HG03558 (cell line): ENCODE measurements at regions not wholly inside any gene's neighbourhood (a gene's known extent, or its start where the extent isn't known, plus 50 kb on each side); places are given as distances from the start of the nearest gene placed in this dataset.

ENCODE experiments used
- ATAC-seq: cut with Tn5 transposase; IDR thresholded peaks from one replicate; pipeline ENCODE4 v1.9.1; 2021; ENCODE audit warnings: moderate number of reproducible peaks; ENCODE audit not compliant: unreplicated experiment; ENCODE audit errors: extremely low read depth

DNA sequence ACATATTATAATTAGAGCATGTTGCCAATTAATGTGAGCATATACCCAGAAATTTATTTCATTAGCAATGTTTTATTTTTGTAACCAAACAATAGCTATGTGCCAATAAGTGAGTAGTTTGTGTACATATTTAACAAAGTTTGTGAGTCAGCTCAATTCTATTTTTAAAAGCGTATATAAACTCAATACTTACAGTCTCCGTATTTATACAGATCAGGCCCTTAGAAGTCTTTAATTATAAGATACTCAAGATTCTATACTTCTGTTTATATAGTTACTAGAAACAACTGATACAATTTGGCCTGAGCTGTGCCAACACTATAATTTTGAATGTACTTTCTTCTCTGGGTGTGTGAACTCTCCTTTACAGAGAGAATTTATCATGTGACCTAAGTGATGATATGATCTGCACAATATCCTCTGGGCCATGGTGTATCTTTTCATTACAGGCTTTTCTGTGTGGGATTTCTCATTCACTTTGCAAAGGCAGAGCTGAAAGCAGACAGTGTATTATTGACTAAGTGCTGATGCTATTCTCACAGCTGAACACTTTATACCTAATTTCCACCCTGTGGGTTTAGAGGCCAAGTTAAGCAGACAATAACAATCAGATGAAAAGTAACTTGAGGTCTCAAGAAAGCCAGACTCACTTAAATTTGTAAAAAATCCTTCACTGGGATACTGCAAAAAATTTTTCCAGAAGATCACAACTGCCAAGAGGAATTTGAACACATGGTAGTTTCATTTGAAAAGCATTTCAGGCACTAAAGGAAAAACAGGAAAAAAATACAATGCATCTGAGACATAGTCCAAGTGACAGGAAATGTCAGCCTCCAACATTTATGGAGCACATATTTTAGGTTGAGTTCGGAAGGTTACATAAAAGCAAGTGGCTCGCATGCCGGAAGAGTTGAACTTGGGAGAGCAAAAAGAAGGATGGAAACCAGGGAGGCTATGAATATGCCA, 277.9 kb upstream of the SEMA6D start:
- no peak for ATAC-seq

DNA sequence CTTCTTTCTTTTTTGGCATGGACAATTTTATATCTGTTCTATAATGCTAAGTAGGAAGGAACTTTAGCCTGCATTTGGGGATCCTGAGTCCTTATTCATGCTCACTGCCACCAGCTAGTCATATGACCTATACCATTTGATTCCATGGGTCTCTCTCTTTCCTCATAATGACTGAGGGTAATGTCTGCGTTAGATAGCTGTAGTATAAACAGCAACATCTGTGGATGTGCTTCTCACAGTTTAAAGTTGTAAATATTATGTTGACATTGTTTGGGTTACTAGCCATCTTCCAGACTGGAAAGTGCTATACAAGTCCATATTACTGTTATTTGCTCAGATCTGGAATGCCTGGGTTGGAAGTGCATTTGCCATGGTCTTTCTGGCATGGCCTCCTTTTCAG, 274.9 kb upstream of the SEMA6D start:
- ATAC-seq: no peak

DNA sequence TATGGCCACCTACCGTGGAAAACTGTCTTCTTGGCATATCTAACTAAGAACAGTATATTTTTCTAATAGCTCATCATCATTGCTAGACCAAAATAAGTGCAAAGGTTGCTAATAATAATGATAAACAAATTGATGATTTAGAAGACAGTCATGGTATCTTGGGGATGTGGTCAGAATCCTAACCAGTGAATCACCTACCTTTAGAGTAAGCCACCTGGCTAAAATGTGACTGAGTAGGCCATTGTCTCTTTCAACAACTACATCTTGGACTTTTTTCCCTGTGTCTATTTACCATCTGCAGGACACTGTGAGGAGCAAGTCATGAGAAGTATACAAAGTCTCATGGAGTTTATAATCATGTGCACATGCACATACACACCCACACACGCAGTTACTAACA, 273.5 kb upstream of the SEMA6D start:
- no peak for ATAC-seq

- no peak for ATAC-seq
Observed at GRCh38 chr15:47445723-47446392, 271.4 kb upstream of the SEMA6D start.

DNA sequence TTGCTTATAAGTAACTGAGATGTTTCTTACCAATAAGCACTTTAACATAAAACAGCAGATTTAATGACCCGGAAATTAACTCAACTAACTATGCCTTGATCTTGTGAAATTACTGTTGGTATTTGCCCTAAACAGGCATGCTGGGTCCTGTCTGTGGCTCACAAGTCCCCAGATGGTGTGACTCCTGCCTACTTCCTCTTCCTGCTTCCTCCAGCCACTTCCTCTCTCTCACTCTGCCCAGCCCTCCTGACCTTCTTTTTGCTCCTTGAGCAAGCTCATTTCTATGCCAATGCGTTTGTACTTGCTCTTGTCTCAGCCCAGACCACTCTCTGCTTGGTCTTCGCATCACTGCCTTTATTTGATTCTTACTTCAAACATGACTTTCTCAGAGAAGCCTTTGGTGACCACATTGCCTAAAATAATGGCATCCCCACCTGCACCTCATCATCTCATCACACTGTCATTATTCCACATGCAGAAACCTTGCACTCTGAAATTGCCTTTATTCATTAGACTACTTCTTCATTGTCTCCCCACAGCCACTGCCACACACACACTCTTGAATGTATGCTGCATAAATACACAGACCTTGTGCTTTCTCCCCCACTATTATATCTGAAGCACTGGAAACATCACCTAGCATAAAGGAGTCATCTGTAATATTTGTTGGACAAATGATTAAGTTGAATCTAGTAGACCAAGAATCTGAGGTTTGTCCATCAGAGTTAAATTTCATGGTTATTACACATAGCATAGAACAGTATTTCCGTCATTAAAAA, 256.3 kb upstream of the SEMA6D start:
- ATAC-seq: no peak

DNA sequence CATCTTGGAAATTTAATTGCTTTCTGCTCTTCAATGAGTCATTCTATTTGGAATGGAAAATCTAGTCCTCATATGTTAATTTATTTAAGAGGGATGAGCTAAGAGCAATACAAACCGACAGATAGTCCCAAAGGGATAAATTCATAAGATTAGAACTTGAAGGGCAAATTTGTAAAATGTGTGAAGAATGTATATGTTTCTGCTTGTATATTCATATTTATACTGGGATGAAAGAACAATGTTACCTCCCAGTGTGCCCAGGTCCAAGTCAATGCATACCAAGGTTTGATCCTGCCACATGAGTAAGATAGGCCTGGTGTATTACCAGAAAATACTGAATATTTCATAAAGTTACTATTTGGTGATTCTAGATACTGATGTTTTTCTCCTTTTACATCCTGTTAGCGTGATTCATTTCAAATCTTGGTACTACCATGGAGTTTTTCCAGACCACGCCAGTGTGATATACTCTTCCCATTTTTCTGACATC, 255.6 kb upstream of the SEMA6D start:
- no peak for ATAC-seq

- ATAC-seq: no peak
Observed at GRCh38 chr15:47466357-47466756, 250.9 kb upstream of the SEMA6D start.

DNA sequence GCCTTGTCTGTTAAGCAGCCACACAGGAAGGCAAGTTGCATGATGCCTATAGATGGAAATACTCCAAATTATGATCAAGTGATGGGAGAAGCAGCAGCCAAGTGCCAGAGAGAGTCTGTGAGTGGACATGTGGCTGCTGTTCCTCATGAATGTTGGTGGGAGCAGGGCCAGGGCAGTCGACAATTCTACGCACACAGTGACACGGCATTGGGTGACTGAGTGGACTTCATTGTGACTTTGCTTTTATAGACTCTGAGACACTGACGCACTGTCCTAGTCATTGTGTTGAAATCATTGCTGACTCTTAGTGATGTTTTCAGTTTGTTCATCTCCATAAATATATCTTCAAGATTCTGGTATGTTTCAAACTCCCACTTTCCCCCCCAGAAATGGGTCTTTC, 246.3 kb upstream of the SEMA6D start:
- ATAC-seq: no peak

DNA sequence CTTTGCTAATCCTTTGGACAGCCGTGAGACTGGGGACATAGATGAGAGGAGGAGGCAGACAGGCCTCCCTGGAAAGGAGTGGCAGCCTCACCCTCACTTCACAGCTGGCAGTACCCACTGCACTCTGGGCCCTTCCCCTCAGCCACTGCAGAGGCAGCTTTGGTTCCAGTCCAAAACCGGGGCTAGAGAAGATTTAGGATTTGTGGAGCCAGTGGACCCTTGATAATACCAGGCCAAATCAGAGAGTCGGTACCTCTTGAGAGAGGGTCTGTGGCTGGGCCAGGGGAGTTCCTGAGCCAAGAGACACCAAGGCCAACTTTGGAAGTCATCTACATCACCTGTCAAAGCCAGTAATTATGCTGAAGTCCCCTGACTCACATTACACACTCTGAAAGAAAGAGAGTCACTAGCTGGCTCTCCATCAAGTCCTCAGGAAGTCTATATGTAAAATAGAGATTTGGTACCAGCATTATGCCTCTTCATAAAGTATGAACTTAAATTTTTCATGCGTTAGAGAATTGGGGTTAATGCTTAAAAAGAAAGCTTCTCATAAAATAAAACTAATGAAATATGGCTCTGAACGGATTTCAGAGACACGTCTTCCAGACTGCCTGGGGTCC, 244.1 kb upstream of the SEMA6D start:
- ATAC-seq: no peak

DNA sequence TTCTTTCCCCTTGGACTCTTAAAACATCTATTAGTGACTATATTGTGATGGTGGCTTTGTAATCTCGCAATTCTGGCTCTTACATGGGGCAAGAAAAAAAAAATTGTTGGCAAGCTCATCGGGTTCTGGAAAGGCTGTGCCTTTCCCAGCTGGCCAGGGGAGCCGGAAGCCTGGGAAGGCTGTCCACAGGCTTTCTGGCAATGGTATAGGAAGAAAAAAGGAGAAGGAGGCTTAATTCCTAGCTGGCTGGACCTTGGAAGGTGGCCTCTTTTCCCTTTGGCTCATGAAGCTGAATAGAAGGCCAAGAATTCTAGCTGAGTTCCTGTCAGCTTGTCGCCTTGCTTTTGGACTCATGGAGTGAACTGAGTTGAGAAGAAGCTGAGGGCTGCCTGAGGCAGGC, 243.5 kb upstream of the SEMA6D start:
- no peak for ATAC-seq

GRCh38 chr15:47475336-47475735, 242.0 kb upstream of the SEMA6D start:
- ATAC-seq: no peak

DNA sequence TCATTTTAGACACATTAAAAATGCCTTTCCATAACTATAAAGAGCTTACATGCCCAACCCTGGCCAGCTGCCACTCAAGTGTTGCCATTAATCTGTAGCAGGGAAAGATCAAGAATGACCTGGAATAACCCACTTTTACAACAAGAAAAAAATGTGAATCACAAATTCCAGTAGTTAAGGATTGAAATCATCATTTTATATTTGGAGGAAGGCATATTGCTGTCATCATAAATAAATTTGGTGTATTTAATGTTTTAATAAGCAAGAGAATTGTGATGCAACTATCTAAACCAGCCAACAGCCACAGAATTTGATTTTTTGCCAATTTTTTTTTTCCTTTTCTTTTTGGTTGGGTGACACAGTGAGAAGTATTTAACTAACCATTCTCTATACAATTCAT, 240.0 kb upstream of the SEMA6D start:
- no peak for ATAC-seq

DNA sequence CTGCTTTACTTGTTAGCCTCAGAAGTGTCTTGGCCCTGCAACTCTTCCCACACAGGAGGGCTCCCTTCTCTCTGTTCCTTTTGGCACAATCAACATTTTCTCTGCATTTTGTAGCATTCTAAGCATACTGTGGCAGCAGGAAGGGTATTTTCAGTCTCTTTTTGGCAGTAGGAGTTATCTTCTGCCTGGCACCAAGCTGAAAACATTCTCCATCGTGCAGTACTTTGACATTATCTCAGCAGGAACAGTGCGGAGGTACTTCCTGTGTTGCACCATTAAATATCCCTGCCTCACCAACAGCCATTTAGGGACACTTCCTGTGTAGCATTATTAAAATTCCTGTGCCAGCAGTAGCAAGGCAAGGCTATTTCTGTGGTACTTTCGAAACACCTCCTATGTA, 233.2 kb upstream of the SEMA6D start:
- ATAC-seq: no peak

- ATAC-seq: no peak
Observed at GRCh38 chr15:47484997-47485396, 232.3 kb upstream of the SEMA6D start.

- no peak for ATAC-seq
Observed at GRCh38 chr15:47485419-47485818, 231.9 kb upstream of the SEMA6D start.

DNA sequence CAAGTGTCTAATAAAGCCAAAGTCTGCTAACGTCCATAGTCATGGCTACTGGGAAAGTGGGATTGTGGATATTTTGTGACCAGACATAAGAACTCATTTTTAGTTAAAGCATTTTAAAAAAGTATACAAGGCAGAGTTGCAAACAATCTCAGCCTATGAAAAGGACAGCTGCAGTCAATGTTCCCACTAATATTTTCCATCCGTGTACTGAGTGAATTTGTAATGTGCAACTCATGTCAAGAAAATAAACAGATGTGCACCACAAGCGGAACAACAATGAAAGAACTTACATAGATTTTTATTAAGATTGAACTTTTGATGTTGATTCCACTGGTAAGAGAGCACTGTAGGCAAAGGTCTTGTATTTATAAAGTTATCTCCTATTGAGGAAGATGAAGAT, 231.3 kb upstream of the SEMA6D start:
- ATAC-seq: no peak

DNA sequence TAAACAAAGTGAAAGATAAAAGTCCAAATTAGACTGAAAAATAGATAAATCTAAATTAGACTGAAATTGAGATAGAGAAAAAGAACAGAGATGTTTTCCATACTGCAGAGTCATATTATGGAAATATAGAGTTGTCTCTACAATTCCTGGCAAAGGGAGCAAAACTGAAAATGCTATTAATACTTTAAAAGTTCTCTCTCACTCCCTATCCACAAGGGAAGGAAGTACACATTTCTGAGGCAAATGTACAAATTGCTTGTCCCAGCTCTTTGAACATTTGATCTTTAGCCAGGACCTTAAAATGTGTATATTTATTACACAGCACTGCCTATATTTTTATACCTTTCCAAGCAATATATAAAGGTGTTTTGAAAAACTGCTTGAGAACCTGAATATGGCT, 225.1 kb upstream of the SEMA6D start:
- ATAC-seq: no peak

GRCh38 chr15:47493357-47494247, 223.7 kb upstream of the SEMA6D start:
- no peak for ATAC-seq
